GM18870 (cell line): ENCODE measurements at regions not wholly inside any gene's neighbourhood (a gene's known extent, or its start where the extent isn't known, plus 50 kb on each side); places are given as distances from the start of the nearest gene placed in this dataset.

Experiments used
- ATAC-seq: cut with Tn5 transposase; IDR thresholded peaks from one replicate; pipeline ENCODE4 v1.9.1; 2021; ENCODE audit warnings: moderate library complexity; ENCODE audit not compliant: unreplicated experiment

DNA sequence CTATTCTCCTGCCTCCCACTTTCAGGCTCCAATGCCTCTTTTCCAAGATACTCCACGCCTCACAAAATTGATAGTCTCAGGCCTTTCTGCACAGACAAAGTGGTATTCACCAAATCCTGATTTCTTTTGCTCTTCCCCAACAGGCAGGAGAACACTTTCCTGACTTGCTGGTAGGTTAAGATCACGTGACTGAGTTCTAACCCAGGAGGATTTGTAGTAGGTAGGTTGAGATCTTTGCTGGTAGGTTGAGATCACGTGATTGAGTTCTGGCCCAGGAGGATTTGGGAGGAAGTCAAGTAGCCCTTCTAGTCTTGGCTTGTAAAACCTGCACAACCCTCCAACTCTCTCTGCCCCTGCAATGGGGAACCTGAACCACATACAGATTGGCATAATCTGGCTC lies 741.5 kb downstream of the TYW1 start:
- no peak for ATAC-seq

DNA sequence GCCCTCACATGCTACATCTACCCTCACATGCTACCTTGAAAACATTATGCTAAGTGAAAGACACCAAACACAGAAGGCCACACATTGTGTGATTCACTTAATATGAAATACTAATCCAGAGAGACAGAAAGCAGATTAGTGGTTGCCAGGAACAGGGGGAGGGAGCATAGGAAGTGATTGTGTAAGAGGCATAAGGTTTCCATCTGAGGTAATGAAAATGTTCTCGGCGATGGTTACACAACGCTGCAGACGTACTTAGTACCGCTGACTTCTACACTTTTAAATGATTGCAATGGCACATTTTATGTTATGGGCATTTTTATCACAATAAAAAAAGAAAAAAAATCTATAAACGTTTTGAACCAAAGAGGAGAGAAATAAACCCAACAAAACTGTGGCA lies 742.3 kb downstream of the TYW1 start:
- no peak for ATAC-seq

DNA sequence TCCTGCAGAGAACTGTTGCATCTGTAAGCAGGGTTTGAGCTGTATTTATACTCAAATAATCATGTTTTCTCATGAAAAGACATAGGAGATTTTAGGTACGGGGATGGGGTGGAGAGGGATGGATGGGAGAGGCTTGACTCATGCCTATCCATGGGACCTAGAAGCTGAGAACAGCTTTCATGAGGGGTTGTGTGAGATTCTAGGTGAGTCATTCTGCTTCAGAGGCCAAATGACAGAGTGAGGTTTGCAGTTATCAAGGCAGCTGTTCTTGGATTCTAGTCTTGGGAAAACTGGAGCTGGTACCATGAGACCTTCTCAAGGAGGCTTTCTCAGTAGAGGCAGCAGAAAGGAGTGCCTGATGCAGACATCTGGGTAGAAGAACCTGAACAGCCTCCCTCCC lies 746.9 kb downstream of the TYW1 start:
- ATAC-seq: no peak

DNA sequence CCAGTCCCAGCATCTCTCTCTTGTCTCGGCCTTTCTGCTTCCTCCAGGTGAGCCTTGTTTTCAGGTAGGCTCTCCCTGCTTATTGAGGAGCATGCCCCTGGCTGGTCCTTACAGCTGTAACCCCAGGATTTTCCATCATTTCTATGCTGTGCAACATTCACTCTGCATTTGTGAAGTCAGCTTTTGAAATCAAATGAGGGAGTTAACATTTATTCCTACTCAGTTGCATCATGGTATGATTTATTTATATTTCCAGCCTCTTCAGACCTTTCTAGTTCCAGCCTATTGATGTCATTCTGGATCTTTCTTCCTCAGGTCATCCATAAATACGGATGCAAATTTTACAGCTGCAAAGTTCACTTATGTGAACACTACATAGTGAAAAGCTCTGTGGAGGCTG lies 755.6 kb downstream of the TYW1 start:
- ATAC-seq: no peak

DNA sequence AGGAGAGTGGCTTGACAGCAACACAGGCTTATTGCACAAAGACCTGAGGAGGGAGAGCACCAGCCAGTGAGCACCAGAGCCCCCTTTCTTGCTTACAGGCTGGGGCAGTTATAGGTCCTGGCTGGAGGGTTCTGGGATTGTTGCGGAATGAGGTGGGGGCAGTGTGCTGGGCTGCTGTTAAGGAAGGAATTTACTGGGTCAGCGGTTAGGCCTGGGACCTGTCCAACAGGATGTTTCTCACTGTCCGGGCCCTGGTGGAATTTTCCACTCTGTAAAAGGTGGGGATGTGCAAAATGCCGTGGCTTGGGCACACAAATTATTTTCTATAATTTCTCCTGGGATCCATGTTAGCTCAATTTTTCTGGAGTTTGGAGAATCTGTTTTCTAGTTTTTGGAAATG lies 757.3 kb downstream of the TYW1 start:
- no peak for ATAC-seq

DNA sequence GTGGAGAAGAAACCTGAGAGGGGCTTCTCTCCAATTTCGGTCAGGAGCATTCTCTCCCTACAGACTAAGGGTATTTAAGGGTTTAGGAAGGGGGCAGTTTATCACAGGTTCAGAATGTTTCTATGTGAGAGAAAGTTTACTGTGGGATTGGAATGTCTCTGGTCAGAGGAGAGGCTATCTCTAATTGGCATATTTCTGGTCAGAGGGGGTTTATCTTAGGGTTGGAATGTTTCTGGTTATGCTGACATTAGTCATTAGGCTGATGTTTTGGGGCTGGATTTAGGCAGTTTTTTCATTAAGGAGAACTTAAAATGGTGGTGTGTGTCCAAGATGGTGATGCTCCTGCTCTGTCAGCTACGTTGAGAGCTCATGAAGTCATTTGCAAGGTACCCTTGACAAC lies 758.0 kb downstream of the TYW1 start:
- no peak for ATAC-seq

DNA sequence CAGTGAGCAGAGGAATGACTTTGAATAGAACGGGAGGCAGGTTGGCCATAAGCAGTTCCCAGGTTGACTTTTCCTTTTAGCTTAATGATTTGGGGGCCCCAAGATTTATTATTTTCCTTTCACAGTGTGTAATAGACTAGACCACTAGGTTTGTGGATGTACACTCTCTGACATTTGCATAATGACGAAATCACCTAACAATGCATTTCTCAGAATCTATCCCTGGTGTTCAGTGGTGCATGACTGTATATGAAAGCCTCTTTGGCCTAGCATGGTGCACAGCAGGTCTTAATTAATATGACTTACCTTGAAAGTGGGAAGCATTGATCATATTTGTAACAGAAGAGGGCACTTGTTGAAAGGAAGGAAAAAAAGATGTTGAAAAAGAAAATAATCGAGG lies 761.9 kb downstream of the TYW1 start:
- ATAC-seq: no peak

DNA sequence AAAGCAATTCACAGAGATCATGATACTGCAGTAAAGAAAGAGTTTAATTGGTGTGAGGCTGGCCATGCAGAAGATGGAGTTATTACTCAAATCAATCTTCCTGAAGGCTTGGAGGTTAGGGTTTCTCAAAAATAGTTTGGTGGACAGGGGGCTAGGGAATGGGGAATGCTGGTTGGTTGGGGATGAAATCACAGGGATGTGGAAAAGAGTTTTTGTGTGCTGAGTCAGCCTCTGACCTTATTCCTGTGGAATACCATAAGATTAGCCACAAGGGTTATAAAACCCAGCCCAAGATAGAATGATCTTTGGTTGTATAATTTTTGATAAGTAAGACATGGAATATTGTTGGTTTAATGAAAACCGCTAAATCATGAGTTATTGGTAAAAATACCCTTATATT lies 764.3 kb downstream of the TYW1 start:
- no peak for ATAC-seq

DNA sequence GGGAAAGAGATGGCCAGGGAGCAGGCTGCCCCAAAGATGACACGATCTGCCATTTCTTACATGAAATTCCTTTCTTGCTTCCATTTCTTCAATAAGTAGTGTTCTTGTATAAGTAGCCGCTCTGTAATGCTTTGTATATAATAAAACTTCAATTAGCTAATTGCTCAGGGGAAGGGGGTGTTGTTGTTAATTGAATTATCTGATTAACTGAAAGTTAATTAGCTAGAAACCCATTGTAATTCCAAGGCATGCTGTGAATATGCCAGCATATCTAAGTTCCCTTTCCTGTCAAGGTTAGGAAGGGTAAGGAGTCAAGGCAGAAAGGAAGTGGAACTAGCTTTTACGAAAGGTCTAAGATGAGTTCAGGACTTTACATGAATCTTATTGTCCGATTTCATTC lies 765.9 kb downstream of the TYW1 start:
- ATAC-seq: no peak

DNA sequence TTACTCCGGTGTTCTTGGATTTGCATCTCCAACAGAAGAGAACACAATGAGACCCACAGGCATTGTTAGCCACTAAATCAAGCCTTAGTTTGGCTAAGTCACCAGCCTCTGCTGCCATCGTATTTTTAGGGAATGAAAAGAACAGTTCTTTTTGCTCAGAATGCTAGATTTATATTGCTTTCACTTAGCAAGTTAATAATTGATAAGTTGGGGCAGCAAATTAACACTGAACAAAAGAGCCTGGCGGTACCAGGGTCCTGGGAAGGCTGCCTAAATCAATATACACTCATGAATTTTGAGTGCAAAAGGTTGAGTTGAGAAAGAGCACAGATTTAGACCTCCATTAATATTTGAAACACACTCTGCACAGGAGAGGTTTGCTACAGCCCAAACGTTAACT lies 767.7 kb downstream of the TYW1 start:
- no peak for ATAC-seq

DNA sequence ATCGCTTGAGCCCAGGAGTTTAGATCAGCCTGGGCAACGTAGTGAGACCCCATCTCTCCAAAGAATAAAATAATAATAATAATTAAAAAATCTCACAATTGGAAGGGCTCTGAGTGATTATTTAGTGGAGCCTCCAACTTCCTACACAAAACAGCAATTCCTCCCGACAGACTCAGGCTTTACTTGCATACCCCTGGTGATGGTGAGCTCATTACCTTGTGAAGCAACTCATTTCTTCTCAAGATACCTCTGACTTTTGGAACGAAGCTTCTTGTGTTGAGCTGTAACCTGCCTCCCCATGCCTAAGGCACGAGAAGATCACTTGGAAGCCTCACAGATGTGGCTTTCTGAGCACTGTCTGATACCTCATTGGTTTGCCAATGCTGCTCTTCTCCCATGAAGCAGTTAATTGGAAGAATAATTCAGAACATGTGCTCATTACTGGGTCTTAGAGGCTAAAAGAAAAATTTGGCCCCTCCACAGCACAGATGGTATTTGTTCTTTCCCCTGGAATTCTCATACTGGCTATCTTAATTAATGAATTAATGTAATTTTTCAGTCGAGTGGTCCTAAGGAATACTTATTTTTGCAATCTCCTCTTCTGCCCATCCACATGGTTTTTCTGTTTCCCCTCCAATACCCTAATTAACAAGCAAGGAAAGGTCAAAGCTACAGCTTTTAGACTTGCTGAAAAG lies 769.0 kb downstream of the TYW1 start:
- no peak for ATAC-seq

DNA sequence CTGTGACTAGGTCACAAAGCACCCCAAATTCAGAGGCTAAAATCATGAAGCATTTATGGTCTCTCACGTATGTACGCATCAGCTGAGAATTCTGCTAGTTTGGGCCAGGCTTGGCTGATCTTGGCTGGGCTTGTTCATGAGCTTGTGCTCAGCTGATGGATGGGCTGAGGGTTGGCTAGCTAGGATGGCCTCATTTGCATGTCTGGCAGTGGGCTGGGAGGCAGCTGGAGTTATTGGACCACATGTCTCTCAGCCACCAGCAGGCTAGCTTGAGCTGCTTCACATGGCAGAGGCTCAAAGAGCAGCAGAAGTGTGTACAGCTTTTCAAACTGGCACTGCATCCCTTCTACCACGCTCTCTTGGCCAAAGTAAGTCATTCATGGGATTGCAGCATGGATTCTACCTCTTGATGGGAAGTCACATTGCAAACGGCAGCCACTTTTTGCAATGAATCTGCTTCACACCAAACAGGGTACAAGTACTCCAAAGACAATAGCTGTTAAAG lies 770.3 kb downstream of the TYW1 start:
- ATAC-seq: no peak

DNA sequence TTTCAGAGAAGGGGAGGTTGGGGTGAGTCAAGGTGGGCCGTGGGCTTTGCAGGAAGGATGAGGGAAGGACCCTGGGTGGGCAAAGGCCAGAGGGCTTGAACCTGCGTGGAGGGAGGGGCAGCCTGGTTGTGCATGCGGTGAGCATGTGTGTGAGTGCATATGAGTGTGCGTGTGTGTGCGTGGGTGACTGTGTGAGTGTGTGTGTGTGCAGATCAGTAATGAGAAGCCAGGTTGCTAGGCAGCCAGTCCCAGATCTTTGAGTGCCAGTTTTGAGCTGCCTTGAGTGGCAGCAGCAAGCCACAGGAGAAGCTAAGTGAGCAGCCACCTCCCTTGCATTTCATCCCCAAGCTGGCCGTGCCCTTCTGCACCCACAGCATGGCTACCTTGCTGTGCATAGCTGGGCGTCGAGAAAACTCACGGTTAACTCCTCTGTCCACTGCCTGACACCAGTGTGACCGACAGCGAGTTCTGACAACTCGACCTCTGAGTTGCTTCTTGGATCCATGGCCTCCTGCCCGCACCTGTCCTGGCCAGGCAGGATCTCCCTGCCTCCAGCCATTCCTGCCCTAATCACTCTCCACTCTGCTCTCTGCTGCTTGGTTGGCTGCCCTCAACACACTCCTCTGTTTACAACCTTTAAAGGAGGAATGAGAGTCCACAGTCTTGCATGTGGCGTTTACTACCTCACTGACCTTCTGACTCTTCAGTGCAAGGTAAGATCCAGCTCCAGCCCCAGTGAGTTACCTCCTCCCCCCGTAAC lies 775.4 kb downstream of the TYW1 start:
- ATAC-seq: no peak

DNA sequence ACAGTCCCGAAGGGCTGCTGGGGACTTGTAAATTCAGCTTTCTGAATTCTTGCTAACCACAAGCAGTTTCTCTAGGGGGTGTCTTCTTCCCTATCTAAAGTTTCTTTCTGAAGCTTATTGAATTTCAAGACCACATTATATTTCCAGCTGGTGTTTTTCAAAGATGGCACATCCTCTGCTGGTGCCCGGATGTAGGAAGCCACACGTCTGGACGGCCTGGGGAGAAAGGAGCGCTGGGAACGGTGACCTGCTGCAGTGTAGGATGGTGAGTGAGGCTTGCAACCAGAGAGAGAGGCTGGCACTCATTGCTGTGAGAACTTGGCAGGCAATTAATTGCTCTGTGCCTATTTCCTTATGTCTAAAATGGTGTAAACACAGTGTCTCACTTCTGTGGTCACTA lies 776.4 kb downstream of the TYW1 start:
- ATAC-seq: no peak

DNA sequence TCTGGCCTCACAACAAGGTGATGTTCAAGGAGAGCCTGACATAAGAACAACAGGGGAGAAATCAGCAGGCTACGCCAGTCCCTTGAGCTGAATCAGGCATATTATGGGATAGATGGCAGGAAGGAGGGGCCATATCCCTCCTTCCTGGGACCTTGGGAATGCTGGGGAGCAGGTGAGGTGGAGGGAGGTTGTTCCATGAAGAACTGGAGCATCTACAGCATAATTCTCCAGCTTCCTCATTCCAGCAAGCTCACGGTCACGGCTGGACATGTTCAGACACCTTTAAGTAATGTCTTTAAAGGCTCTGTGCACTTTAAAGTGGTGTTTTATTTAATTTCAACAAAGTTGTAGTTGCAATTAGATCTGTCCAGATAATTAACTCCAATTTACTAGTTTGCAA lies 780.5 kb downstream of the TYW1 start:
- no peak for ATAC-seq

DNA sequence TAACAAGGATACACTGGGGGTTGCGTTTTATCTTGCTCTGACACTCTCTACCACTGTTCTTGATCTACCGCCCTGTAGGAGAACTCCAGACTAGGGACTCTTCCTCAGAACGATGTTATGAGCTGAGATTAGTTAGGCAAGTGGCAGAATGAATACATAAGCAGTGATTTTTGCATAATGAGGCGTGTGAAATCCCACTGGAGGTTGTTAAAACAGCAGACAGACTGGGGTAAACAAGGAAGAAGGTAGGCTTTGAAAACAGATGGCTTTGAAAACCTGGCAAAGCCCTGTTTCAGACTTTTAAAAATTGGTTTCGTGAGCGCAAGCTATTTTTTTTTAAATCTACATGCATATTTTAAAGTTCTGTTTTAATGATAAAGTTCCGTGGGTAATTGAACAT lies 785.2 kb downstream of the TYW1 start:
- no peak for ATAC-seq

DNA sequence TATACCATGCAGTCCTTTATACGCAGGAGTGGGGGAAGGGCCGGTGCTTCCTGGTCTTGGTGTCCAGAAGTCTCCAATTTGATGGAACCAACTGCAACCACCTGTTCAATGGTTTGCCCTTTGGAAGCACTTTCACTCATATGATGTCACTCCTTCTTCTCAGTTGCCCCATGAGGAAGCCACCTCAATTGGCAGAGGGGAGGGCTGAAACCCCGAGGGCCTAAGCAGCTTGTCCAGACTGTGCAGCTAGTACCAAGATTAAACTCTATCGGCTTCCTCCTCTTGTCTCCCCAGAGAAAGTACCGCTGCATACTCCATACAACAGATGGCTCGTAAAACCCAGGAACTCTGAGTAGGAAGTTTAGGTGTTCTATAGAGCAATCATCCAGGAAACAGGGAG lies 789.4 kb downstream of the TYW1 start:
- no peak for ATAC-seq

DNA sequence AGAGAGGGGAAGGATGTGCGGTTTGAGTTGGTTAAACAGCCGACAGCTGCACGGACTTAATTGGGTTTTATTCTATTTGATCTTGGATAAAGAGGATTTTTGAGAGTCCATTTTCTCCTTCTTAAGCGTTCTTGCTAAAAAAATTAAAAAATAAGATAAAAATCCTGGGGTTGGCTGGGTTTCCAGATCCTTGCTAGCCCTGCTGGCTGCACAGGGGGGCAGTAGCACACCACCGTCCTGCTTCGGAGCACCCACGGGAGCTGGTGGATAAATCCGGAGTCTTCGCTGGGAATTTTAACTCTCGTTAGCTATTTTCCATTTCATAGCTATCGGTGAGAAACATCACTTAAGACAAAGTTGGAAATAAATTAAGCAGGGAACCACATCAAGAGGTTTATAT lies 792.0 kb downstream of the TYW1 start:
- no peak for ATAC-seq

DNA sequence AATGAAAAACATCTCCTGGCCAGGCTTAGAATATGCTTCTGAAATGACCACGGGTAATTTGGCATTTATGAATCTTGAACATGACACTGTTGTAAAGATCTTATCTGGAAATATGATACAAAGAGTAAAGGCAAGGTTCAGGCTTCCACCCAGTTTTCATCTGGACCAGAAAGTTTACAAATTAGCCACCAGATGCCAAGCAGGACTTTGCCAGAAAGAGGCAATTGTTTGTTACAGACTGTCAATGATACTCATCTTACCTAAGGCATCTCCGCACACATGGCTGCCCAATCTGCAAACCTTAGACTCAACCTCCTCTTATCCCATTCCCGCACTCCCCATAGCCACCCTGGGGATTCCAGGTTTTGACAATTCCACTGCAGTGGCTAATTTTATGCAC lies 795.3 kb downstream of the TYW1 start:
- no peak for ATAC-seq

DNA sequence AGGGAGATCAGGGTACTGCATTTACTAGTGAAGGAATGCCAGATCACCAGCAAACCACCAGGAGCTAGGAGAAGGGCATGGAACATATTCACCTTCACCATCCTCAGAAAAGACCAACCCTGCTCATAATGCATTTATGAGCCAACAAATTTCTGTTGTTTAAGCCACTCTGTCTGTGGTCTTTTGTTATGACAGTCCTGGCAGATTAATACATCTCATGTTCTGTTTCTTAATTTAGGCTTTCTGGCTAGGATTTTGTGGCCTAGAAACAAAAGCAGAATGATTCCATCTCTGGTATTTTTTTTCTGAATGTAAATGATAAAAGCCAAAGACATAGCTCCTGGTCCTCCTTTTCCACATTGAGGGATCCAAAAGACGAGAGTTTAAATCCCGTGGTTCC lies 797.9 kb downstream of the TYW1 start:
- no peak for ATAC-seq

DNA sequence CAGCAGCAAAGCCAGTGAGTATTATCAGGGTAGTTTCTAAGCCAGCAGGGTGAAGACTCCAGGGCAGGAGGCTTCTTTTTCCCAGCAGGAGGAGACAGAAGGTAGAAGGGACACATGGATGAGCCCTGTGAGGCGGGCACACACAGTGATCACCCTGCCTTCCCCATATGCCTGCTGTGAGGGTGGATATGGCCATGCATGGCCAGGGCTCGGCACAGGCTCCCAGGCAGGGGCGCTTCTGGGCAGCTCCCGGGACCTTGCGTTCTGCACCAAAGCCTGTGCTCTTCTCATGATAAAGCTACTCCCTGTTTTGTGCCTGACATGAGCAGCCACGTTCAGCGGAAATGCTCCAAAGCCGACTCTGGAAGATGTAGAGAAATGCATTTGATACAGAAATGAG lies 807.2 kb downstream of the TYW1 start:
- ATAC-seq: no peak

DNA sequence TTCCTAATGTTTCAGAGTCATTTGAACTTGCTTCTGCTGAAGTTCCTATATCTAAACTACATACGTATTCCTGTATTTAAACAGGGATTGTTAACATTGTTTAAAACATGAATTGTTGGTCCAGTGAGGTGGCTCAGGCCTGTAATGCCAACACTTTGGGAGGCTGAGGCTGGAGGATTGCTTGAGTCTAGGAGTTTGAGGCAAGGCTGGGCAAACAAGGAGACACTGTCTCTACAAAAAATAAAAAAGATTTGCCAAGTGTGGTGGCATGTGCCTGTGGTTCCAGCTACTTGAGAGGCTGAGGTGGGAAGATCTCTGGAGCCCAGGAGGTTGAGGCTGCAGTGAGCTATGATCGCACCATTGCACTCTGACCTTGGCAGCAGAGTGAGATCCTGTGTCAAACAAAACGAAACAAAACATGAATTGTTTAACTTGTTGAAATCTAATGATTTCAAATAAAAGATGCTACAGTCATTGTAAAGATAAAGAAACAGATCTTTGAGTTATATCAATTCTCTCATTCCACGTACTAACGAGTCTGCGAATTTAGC lies 809.4 kb downstream of the TYW1 start:
- ATAC-seq: no peak
